ENCODE measurements at regions not wholly inside any gene's neighbourhood (a gene's known extent, or its start where the extent isn't known, plus 50 kb on each side); places are given as distances from the start of the nearest gene placed in this dataset.

- dilution Hi-C loops (cut with MboI; ENCODE audit: extremely low pct_ligation_motif_present, low sequenced_read_pairs) = no loop called here
- H3K9me1 ChIP-seq (ENCODE audit: control insufficient read depth, extremely low read depth, insufficient read depth, low read length) = no peaks in the 10 kb centered on the region
- no peak overlapping the region for H3K4me2 ChIP-seq (ENCODE audit: control insufficient read depth, extremely low read depth, insufficient read depth, low read depth, low read length)
Measured at GRCh38 chrX:122790376-122791095, 393.5 kb upstream of the GRIA3 start.

GRCh38 chrX:122813876-122814275 lies 370.2 kb upstream of the GRIA3 start:
- no peak for FAIRE-seq
- dilution Hi-C loops (cut with MboI; ENCODE audit: extremely low pct_ligation_motif_present, low sequenced_read_pairs) = no loop called here
- Histone ChIP-seq H3K9ac (ENCODE audit: control insufficient read depth, extremely low read depth, insufficient read depth, low read length) (no peak overlapping the region), H3K27me3 (ENCODE audit: control insufficient read depth, extremely low read depth, insufficient read depth, low read length) (no peaks in the 10 kb centered on the region), H3K4me1 (ENCODE audit: control insufficient read depth, extremely low read depth, insufficient read depth, low read length) (no peaks in the 10 kb centered on the region), H3K27ac (ENCODE audit: control insufficient read depth, insufficient read depth, low read length) (no peak overlapping the region), H3K79me2 (ENCODE audit: control insufficient read depth, insufficient read depth, low read length) (no peaks in the 10 kb centered on the region), H4K20me1 (ENCODE audit: control insufficient read depth, extremely low read depth, insufficient read depth, low read length) (no peaks in the 10 kb centered on the region), H3K9me1 (ENCODE audit: control insufficient read depth, extremely low read depth, insufficient read depth, low read length) (no peaks in the 10 kb centered on the region), H3K4me2 (ENCODE audit: control insufficient read depth, extremely low read depth, insufficient read depth, low read depth, low read length) (no peak overlapping the region), H3K9me3 (ENCODE audit: control insufficient read depth, low read depth, low read length) (no peaks in the 10 kb centered on the region), H3K36me3 (ENCODE audit: control insufficient read depth in 2 of 2, extremely low read depth in 1 of 2, insufficient read depth in 2 of 2, low read length in 2 of 2) (no peaks in the 10 kb centered on the region), H3K4me3 (ENCODE audit: control insufficient read depth in 2 of 3, extremely low read depth in 1 of 3, insufficient read depth in 2 of 3, low read depth in 1 of 3, low read length in 3 of 3) (no peak overlapping the region), H2AFZ (ENCODE audit: control insufficient read depth, low read length) (no peak overlapping the region)
- no peak for TF ChIP-seq EZH2 (IDR thresholded peaks at IDR 0.05; ENCODE audit: low read length)
- TF ChIP-seq CTCF (optimal IDR thresholded peaks at IDR 0.05 in 1 of 3, IDR thresholded peaks at IDR 0.05 in 1 of 3, conservative IDR thresholded peaks at IDR 0.05 in 1 of 3; ENCODE audit: extremely low read depth in 1 of 3, insufficient read depth in 2 of 3, low read length in 3 of 3) = no peak
- no peak for DNase-seq (ENCODE audit: low read depth, low spot score)

More at GRCh38 chrX:122790376-122791095, 393.5 kb upstream of the GRIA3 start:
- Histone ChIP-seq H3K27me3 (ENCODE audit: control insufficient read depth, extremely low read depth, insufficient read depth, low read length) (no peaks in the 10 kb centered on the region), H3K27ac (ENCODE audit: control insufficient read depth, insufficient read depth, low read length) (no peak overlapping the region), H2AFZ (ENCODE audit: control insufficient read depth, low read length) (no peak overlapping the region), H3K79me2 (ENCODE audit: control insufficient read depth, insufficient read depth, low read length) (no peaks in the 10 kb centered on the region), H3K36me3 (ENCODE audit: control insufficient read depth in 2 of 2, extremely low read depth in 1 of 2, insufficient read depth in 2 of 2, low read length in 2 of 2) (no peaks in the 10 kb centered on the region), H4K20me1 (ENCODE audit: control insufficient read depth, extremely low read depth, insufficient read depth, low read length) (no peaks in the 10 kb centered on the region), H3K9me3 (ENCODE audit: control insufficient read depth, low read depth, low read length) (no peaks in the 10 kb centered on the region), H3K4me1 (ENCODE audit: control insufficient read depth, extremely low read depth, insufficient read depth, low read length) (no peaks in the 10 kb centered on the region), H3K9ac (ENCODE audit: control insufficient read depth, extremely low read depth, insufficient read depth, low read length) (no peak overlapping the region), H3K4me3 (ENCODE audit: control insufficient read depth in 2 of 3, extremely low read depth in 1 of 3, insufficient read depth in 2 of 3, low read depth in 1 of 3, low read length in 3 of 3) (no peak overlapping the region)
- TF ChIP-seq CTCF (optimal IDR thresholded peaks at IDR 0.05 in 1 of 3, IDR thresholded peaks at IDR 0.05 in 1 of 3, conservative IDR thresholded peaks at IDR 0.05 in 1 of 3; ENCODE audit: extremely low read depth in 1 of 3, insufficient read depth in 2 of 3, low read length in 3 of 3) (no peak), EZH2 (IDR thresholded peaks at IDR 0.05; ENCODE audit: low read length) (no peak)
- FAIRE-seq = no peak
- DNase-seq (ENCODE audit: low read depth, low spot score) = no peak

Data from keratinocyte (primary cell).